DND-41 (cell line): ENCODE measurements at regions not wholly inside any gene's neighbourhood (a gene's known extent, or its start where the extent isn't known, plus 50 kb on each side); places are given as distances from the start of the nearest gene placed in this dataset.

Source experiments
- ATAC-seq: fragments of 200-7000 bp; cut with Tn5 transposase; 3 replicates; pipeline ENCODE4 v1.9.1; 2021; ENCODE audit warnings: low read depth; ENCODE audit not compliant: insufficient read depth
- DNase-seq: peaks from one replicate; pipeline ENCODE4 v3.0.0-alpha.2; 2020
- H2AFZ ChIP-seq: 2 replicates; pipeline ENCODE4 v1.6.0; 2012; ENCODE audit warnings: low read depth, low read length
- H3K27ac ChIP-seq: 2 replicates; pipeline ENCODE4 v1.5.1; 2012; ENCODE audit warnings: low read length, inconsistent platforms
- H3K27me3 ChIP-seq: fragments of 200-600 bp; sonication (generic); 2 replicates; pipeline ENCODE4 v1.6.0; 2012; ENCODE audit warnings: low read length, mild to moderate bottlenecking, inconsistent platforms; ENCODE audit not compliant: insufficient read depth, poor library complexity
- H3K36me3 ChIP-seq: 2 replicates; pipeline ENCODE4 v1.5.1; 2012; ENCODE audit warnings: low read length, inconsistent platforms; ENCODE audit not compliant: insufficient read depth
- H3K4me1 ChIP-seq: 2 replicates; pipeline ENCODE4 v1.5.1; 2012; ENCODE audit warnings: mild to moderate bottlenecking, low read length; ENCODE audit not compliant: insufficient read depth
- H3K4me2 ChIP-seq: 2 replicates; pipeline ENCODE4 v1.6.0; 2012; ENCODE audit warnings: mild to moderate bottlenecking, moderate library complexity, low read length, inconsistent platforms; ENCODE audit not compliant: insufficient read depth
- H3K4me3 ChIP-seq, 2 experiments: fragments of 200-600 bp in 1 of 2; shearing (Covaris generic) in 1 of 2; 2 replicates each; pipeline ENCODE4 v1.5.1; 2012 to 2016; ENCODE audit warnings: inconsistent platforms in 2 of 2, low read length in 2 of 2, mild to moderate bottlenecking in 2 of 2, low read depth in 1 of 2, moderate library complexity in 1 of 2
- H3K79me2 ChIP-seq: 2 replicates; pipeline ENCODE4 v1.6.0; 2012; ENCODE audit warnings: low read length, inconsistent platforms; ENCODE audit not compliant: insufficient read depth
- H3K9ac ChIP-seq: 2 replicates; pipeline ENCODE4 v1.6.0; 2012; ENCODE audit warnings: low read depth, mild to moderate bottlenecking, inconsistent platforms, low read length, moderate library complexity
- H3K9me3 ChIP-seq: 2 replicates; pipeline ENCODE4 v1.5.1; 2012; ENCODE audit warnings: low read length, moderate library complexity, mild to moderate bottlenecking, inconsistent platforms; ENCODE audit not compliant: insufficient read depth, severe bottlenecking
- H4K20me1 ChIP-seq: 2 replicates; pipeline ENCODE4 v1.6.0; 2012; ENCODE audit warnings: low read length; ENCODE audit not compliant: insufficient read depth
- EZH2 ChIP-seq: IDR thresholded peaks from 3 replicates; pipeline ENCODE4 v1.6.1; 2012; ENCODE audit warnings: borderline replicate concordance, low read depth, mild to moderate bottlenecking, moderate library complexity, low read length, inconsistent platforms; ENCODE audit not compliant: severe bottlenecking
- TF ChIP-seq, protein P1 (sequence below): IDR thresholded peaks from 2 replicates; pipeline ENCODE4 v1.5.1; 2012; ENCODE audit warnings: borderline replicate concordance, low read length, moderate library complexity, mild to moderate bottlenecking; ENCODE audit not compliant: poor library complexity, severe bottlenecking; ENCODE audit errors: extremely low read depth

DNA sequence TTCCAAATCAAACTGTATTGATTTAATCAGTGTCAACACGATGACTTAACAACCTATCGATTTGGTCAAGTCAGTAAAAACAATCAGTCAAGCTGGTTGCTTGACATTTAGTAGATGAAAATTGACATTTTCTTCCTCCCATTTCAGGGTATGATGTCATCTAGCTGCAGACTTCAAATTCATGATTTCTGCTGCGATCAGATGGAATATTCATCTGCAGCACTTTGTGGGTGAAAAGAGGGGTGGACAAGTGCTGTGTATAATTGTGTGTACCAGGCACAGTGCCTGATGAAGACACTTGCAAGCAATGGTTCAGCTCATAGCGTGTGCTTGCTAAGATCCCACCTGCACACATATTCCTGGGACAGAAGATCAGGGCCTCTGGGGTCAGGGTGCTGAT, 479.8 kb downstream of the DISC1 start:
- Histone ChIP-seq H3K4me2 (no peak overlapping the region), H3K4me3 (no peak overlapping the region), H3K9ac (no peak overlapping the region), H3K27me3 (no peaks in the 10 kb centered on the region), H3K79me2 (no peaks in the 10 kb centered on the region), H4K20me1 (no peaks in the 10 kb centered on the region), H3K4me1 (no peaks in the 10 kb centered on the region), H2AFZ (no peak overlapping the region), H3K36me3 (no peaks in the 10 kb centered on the region), H3K27ac (no peak overlapping the region), H3K9me3 (no peaks in the 10 kb centered on the region)
- ATAC-seq (no peak), DNase-seq (no peak)
- TF ChIP-seq, protein P1, sequence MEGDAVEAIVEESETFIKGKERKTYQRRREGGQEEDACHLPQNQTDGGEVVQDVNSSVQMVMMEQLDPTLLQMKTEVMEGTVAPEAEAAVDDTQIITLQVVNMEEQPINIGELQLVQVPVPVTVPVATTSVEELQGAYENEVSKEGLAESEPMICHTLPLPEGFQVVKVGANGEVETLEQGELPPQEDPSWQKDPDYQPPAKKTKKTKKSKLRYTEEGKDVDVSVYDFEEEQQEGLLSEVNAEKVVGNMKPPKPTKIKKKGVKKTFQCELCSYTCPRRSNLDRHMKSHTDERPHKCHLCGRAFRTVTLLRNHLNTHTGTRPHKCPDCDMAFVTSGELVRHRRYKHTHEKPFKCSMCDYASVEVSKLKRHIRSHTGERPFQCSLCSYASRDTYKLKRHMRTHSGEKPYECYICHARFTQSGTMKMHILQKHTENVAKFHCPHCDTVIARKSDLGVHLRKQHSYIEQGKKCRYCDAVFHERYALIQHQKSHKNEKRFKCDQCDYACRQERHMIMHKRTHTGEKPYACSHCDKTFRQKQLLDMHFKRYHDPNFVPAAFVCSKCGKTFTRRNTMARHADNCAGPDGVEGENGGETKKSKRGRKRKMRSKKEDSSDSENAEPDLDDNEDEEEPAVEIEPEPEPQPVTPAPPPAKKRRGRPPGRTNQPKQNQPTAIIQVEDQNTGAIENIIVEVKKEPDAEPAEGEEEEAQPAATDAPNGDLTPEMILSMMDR, result no peak
- no peak for TF ChIP-seq EZH2

DNA sequence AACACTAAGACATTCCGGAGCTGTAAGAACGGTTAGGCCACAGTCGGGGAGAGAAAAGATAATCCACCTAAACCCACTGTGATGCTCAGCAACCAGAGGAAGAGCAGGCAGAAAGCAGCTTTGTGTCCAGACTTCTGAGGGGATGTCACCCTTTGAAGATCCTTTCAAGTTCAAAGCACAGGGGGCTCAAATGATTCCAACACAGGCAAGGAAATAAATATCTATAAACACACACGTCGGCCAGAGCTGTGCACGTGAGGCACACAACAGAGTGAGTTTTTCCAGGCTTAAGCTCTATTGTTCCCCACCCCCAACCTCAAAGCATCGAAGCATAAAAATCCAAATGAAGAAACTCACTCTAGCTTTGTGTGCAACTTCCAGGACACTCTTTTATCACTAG, 479.0 kb downstream of the DISC1 start:
- TF ChIP-seq, protein P1, result no peak
- no peak for TF ChIP-seq EZH2
- H3K4me3 ChIP-seq, result no peak overlapping the region
- no peaks in the 10 kb centered on the region for H4K20me1 ChIP-seq
- no peaks in the 10 kb centered on the region for H3K9me3 ChIP-seq
- no peaks in the 10 kb centered on the region for H3K36me3 ChIP-seq
- no peak for ATAC-seq
- no peaks in the 10 kb centered on the region for H3K4me1 ChIP-seq
- H3K27ac ChIP-seq, result no peak overlapping the region
- H3K27me3 ChIP-seq, result no peaks in the 10 kb centered on the region
- no peak overlapping the region for H2AFZ ChIP-seq
- H3K4me2 ChIP-seq, result no peak overlapping the region
- H3K79me2 ChIP-seq, result no peaks in the 10 kb centered on the region
- no peak for DNase-seq
- no peak overlapping the region for H3K9ac ChIP-seq

DNA sequence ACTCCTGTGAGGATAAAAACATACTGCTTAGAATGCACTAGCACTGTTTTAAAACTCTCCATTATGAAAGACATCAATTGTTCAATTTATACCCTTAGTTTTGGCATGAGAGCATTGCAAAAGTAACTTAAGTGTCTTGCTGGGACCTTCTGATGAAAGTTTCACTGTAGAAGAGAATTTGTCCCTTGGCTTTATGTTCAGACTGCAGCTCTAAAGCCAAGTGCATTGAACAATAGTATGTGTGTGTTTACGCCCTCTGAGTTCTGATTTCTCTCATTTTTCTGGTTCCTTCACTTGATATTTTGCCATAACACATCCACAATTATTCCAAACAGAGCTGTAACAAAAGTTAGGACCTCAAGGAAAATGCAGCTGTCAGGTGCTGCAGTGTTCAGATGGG, 474.6 kb downstream of the DISC1 start:
- TF ChIP-seq, protein P1, result no peak
- no peak for TF ChIP-seq EZH2

DNA sequence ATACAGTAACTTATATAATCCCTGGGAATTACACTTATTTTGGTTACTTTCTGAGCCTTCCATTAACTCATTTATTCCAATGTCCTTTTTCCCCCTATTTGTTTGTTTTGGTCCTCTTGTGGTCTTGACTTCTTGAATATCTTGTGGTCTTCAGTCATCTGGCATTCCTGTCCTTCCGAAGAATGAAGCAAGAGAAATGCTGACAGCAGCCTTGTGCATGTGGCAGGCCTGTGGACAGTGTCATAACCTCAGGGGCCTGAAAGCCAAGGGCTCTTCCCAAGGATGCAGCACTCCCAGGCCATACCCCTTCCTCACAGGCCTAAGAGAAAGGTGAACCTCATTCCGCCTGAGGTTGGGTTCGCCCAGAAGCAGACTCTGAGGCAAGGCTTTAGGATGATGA, 470.2 kb downstream of the DISC1 start:
- ATAC-seq (no peak), DNase-seq (no peak)
- no peaks in the 10 kb centered on the region for H3K4me1 ChIP-seq
- H3K36me3 ChIP-seq, result no peaks in the 10 kb centered on the region
- H3K4me2 ChIP-seq, result no peak overlapping the region
- no peaks in the 10 kb centered on the region for H3K79me2 ChIP-seq
- H2AFZ ChIP-seq, result no peak overlapping the region
- no peaks in the 10 kb centered on the region for H4K20me1 ChIP-seq
- H3K9me3 ChIP-seq, result no peaks in the 10 kb centered on the region
- H3K27ac ChIP-seq, result no peak overlapping the region
- H3K27me3 ChIP-seq, result no peaks in the 10 kb centered on the region
- no peak overlapping the region for H3K9ac ChIP-seq
- no peak for TF ChIP-seq EZH2
- TF ChIP-seq, protein P1, result no peak
- no peak overlapping the region for H3K4me3 ChIP-seq

More for the DNA sequence above, 474.6 kb downstream of the DISC1 start:
- Histone ChIP-seq H3K4me1 (no peaks in the 10 kb centered on the region), H3K9ac (no peak overlapping the region), H3K4me3 (no peak overlapping the region), H3K4me2 (no peak overlapping the region), H3K27me3 (no peaks in the 10 kb centered on the region), H3K79me2 (no peaks in the 10 kb centered on the region), H2AFZ (no peak overlapping the region), H3K36me3 (no peaks in the 10 kb centered on the region), H3K27ac (no peak overlapping the region), H3K9me3 (no peaks in the 10 kb centered on the region), H4K20me1 (no peaks in the 10 kb centered on the region)
- ATAC-seq, result no peak
- DNase-seq, result no peak
